HepG2 (cell line): ENCODE measurements at regions not wholly inside any gene's neighbourhood (a gene's known extent, or its start where the extent isn't known, plus 50 kb on each side); places are given as distances from the start of the nearest gene placed in this dataset.

ENCODE experiments used
- ATAC-seq: fragments of 200-7000 bp; cut with Tn5 transposase; 3 replicates; pipeline ENCODE4 v1.9.1; 2020; ENCODE audit warnings: mild to moderate bottlenecking, moderate library complexity
- BruUV-seq: library from RNA; stranded (reverse); fragments of 400-500 nt; replicated peaks from 2 replicates; lab custom pipeline; 2021; lab: Mats Ljungman, UMichigan
- CTCF ChIA-PET: fragments of 300-600 bp; formaldehyde crosslinking; extraction: SDS; loops from one replicate; lab custom pipeline; 2021; ENCODE audit warnings: low total read pairs, inconsistent platforms, low intra/inter-chr PET ratio; lab: Yijun Ruan, JAX
- POLR2A ChIA-PET: fragments of 350-600 bp; sonication (Branson Sonifier 250); formaldehyde crosslinking; loops from one replicate; lab custom pipeline; 2020; ENCODE audit warnings: antibody characterized with exemption, inconsistent platforms; lab: Yijun Ruan, JAX
- DNase-seq: peaks from one replicate; pipeline ENCODE4 v3.0.0-alpha.2; 2015; ENCODE audit warnings: low spot score
- FAIRE-seq: peaks from 3 replicates; lab custom pipeline; 2011; peaks lifted over from hg19 to GRCh38; lab: Jason Lieb, UNC
- H2AFZ ChIP-seq: one replicate; pipeline ENCODE4 v1.6.1; 2011; ENCODE audit warnings: low read length, inconsistent platforms
- H3K27ac ChIP-seq: fragments of 300-600 bp; 3 replicates; pipeline ENCODE4 v1.8.0; 2011; ENCODE audit warnings: mixed run types, mild to moderate bottlenecking, mixed read lengths, low read length, inconsistent platforms; ENCODE audit not compliant: insufficient read depth; ENCODE audit errors: extremely low read length
- H3K27me3 ChIP-seq, 2 experiments: fragments of 200-600 bp in 1 of 2; 2 replicates in 1 of 2; 3 replicates in 1 of 2; pipeline versions ENCODE4 v1.6.0 to v1.8.0; 2011; ENCODE audit warnings: low read length in 2 of 2, mild to moderate bottlenecking in 2 of 2, moderate library complexity in 2 of 2, inconsistent platforms in 1 of 2; ENCODE audit not compliant: insufficient read depth in 2 of 2, control insufficient read depth in 1 of 2
- H3K36me3 ChIP-seq, 2 experiments: fragments of 200-600 bp in 1 of 2; replicated peaks in 1 of 2; 2 replicates in 1 of 2; 3 replicates in 1 of 2; pipeline versions ENCODE4 v1.5.1 to v1.8.0; 2011; ENCODE audit warnings: low read length in 2 of 2, inconsistent platforms in 1 of 2; ENCODE audit not compliant: insufficient read depth in 2 of 2, control insufficient read depth in 1 of 2
- H3K4me1 ChIP-seq: 2 replicates; pipeline ENCODE4 v1.5.1; 2012; ENCODE audit warnings: low read length, inconsistent platforms; ENCODE audit not compliant: insufficient read depth
- H3K4me2 ChIP-seq: 2 replicates; pipeline ENCODE4 v1.6.0; 2011; ENCODE audit warnings: low read depth, low read length, inconsistent platforms
- H3K4me3 ChIP-seq, 3 experiments: fragments of 200-600 bp in 1 of 3; sonication (generic), shearing (Covaris generic) in 1 of 3; replicated peaks in 1 of 3; 2 replicates each; pipeline ENCODE4 v1.5.1; 2011 to 2016; ENCODE audit warnings: low read length in 3 of 3, inconsistent platforms in 2 of 3, low read depth in 2 of 3, mild to moderate bottlenecking in 2 of 3, control low read depth in 1 of 3, mixed read lengths in 1 of 3; ENCODE audit not compliant: insufficient read depth in 1 of 3
- H3K79me2 ChIP-seq: one replicate; pipeline ENCODE4 v1.6.1; 2011; ENCODE audit warnings: low read length, inconsistent platforms; ENCODE audit not compliant: insufficient read depth
- H3K9ac ChIP-seq: 2 replicates; pipeline ENCODE4 v1.6.0; 2011; ENCODE audit warnings: mild to moderate bottlenecking, low read depth, low read length, inconsistent platforms; ENCODE audit not compliant: insufficient read depth
- H3K9me3 ChIP-seq: 2 replicates; pipeline ENCODE4 v1.5.1; 2012; ENCODE audit warnings: mild to moderate bottlenecking, low read length
- H4K20me1 ChIP-seq: 2 replicates; pipeline ENCODE4 v1.6.0; 2011; ENCODE audit warnings: inconsistent platforms, mild to moderate bottlenecking, low read length, moderate library complexity; ENCODE audit not compliant: insufficient read depth
- BCL6 ChIP-seq: IDR thresholded peaks from 2 replicates; pipeline ENCODE4 v1.6.1; 2016; ENCODE audit warnings: missing genetic modification reagents, missing compliant biosample characterization
- EEA1 ChIP-seq: sonication (generic); formaldehyde crosslinking; IDR thresholded peaks from 2 replicates; pipeline ENCODE4 v1.5.1; 2020; ENCODE audit warnings: mild to moderate bottlenecking, missing genetic modification reagents, borderline replicate concordance
- NFE2L1 ChIP-seq: sonication (generic); formaldehyde crosslinking; IDR thresholded peaks from 2 replicates; pipeline ENCODE4 v1.4.0; 2020; ENCODE audit warnings: missing genetic modification reagents, mild to moderate bottlenecking, borderline replicate concordance
- SMAD9 ChIP-seq: sonication (generic); formaldehyde crosslinking; IDR thresholded peaks from 2 replicates; pipeline ENCODE4 v1.5.1; 2020; ENCODE audit warnings: mild to moderate bottlenecking, missing genetic modification reagents
- SOX6 ChIP-seq, 2 experiments: fragments of 450-650 bp in 1 of 2; sonication (generic) in 1 of 2; formaldehyde crosslinking in 1 of 2; IDR thresholded peaks; 2 replicates each; pipeline versions ENCODE4 v1.4.0 to v1.6.1; 2017 to 2020; ENCODE audit warnings: antibody characterized with exemption in 1 of 2, mild to moderate bottlenecking in 1 of 2, missing genetic modification reagents in 1 of 2
- ZBTB7B ChIP-seq: sonication (generic); formaldehyde crosslinking; IDR thresholded peaks from 2 replicates; pipeline ENCODE4 v1.4.0; 2020; ENCODE audit warnings: missing genetic modification reagents
- ZNF431 ChIP-seq: sonication (generic); formaldehyde crosslinking; IDR thresholded peaks from 2 replicates; pipeline ENCODE4 v1.9.0; 2022; ENCODE audit warnings: missing genetic modification reagents, low read depth, mild to moderate bottlenecking, borderline replicate concordance
- ZNF652 ChIP-seq: IDR thresholded peaks from 2 replicates; pipeline ENCODE4 v1.6.1; 2016; ENCODE audit warnings: low read depth, borderline replicate concordance
- WGBS: methylation state at CpG from one replicate; pipeline ENCODE4 v1.1.6; 2017; ENCODE audit warnings: low lambda C conversion rate; 5-methylcytosine and 5-hydroxymethylcytosine counted together
- in situ Hi-C: cut with HindIII; loops from 2 replicates; pipeline ENCODE4 v1.10.0; 2017; ENCODE audit warnings: low pct_unique_long_range_greater_than_20kb; ENCODE audit not compliant: extremely low pct_ligation_motif_present
- intact Hi-C: fragments of 100-400 bp; cut with micrococcal nuclease; formaldehyde crosslinking; loops from one replicate; pipeline ENCODE4 v1.10.0; 2022; ENCODE audit not compliant: unreplicated experiment
- TF ChIP-seq, protein P1 (sequence below): sonication (generic); formaldehyde crosslinking; conservative IDR thresholded peaks from 2 replicates; pipeline ENCODE4 v1.4.0; 2020; ENCODE audit warnings: missing genetic modification reagents

DNA sequence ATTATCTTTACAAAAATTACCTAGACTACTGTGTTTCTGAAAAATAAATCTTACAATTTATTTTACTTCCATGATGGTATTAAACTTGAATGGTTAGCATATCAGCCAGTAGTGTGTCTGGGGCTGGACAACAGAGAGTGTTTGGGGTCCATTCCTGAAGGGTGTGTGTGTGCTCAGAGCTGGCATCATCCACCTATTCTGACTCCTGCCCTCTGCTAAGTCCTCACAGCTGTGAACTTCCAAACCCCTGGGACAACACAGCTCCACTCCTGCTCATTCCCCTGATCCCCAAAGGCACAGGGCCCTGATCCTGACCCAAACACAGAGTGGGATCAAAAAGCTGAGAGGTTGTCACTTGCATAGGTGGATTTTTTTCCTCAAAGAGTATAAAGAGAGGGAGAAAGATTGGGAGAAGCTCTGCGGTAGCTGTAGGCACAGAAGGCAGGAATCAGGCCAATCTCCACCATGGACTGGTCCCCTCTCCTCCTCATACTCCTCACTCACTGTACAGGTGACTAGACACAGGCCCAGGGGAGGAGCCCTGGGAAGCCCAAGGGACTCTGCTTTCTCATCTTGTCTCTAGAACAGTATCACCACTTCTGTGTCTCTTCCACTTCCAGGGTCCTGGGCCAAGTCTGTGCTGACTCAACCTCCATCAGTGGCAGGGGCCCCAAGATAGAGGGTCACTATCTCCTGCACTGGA lies 55.7 kb upstream of the TOP3B start:
- in situ Hi-C loops (no loop called here), intact Hi-C loops (no loop called here)
- BruUV-seq, result no TSS peak
- no peaks in the 10 kb centered on the region for H3K36me3 ChIP-seq
- TF ChIP-seq ZBTB7B (no peak), SOX6 (IDR thresholded peaks at IDR 0.05) (no peak), SOX6 (CRISPR knock-in tag; IDR thresholded peaks at IDR 0.05) (no peak), BCL6 (CRISPR knock-in tag) (no peak), ZNF652 (no peak), EEA1 (no peak), ZNF431 (CRISPR knock-in tag) (no peak), SMAD9 (CRISPR knock-in tag) (no peak), NFE2L1 (CRISPR knock-in tag) (no peak)
- TF ChIP-seq, protein P1, sequence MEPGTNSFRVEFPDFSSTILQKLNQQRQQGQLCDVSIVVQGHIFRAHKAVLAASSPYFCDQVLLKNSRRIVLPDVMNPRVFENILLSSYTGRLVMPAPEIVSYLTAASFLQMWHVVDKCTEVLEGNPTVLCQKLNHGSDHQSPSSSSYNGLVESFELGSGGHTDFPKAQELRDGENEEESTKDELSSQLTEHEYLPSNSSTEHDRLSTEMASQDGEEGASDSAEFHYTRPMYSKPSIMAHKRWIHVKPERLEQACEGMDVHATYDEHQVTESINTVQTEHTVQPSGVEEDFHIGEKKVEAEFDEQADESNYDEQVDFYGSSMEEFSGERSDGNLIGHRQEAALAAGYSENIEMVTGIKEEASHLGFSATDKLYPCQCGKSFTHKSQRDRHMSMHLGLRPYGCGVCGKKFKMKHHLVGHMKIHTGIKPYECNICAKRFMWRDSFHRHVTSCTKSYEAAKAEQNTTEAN (CRISPR knock-in tag), result no peak
- H3K9me3 ChIP-seq, result no peaks in the 10 kb centered on the region
- no peak for ATAC-seq
- ChIA-PET CTCF (no interaction called here), POLR2A (no interaction called here)
- H3K79me2 ChIP-seq, result no peaks in the 10 kb centered on the region
- no peak overlapping the region for H3K4me3 ChIP-seq
- DNase-seq, result no peak
- H3K4me1 ChIP-seq, result no peaks in the 10 kb centered on the region
- 89% methylated on average over 1 of the region's 1 CpG for WGBS
- FAIRE-seq, result no peak
- no peak overlapping the region for H3K9ac ChIP-seq
- no peak overlapping the region for H2AFZ ChIP-seq
- peaks cover 0 to 13% of the 10 kb centered on the region in 2 experiments; a peak in 1 of 5 replicates for H3K27me3 ChIP-seq
- no peak overlapping the region for H3K4me2 ChIP-seq
- no peaks in the 10 kb centered on the region for H4K20me1 ChIP-seq
- H3K27ac ChIP-seq, result no peak overlapping the region
